ENCODE measurements at regions not wholly inside any gene's neighbourhood (a gene's known extent, or its start where the extent isn't known, plus 50 kb on each side); places are given as distances from the start of the nearest gene placed in this dataset.

DNA sequence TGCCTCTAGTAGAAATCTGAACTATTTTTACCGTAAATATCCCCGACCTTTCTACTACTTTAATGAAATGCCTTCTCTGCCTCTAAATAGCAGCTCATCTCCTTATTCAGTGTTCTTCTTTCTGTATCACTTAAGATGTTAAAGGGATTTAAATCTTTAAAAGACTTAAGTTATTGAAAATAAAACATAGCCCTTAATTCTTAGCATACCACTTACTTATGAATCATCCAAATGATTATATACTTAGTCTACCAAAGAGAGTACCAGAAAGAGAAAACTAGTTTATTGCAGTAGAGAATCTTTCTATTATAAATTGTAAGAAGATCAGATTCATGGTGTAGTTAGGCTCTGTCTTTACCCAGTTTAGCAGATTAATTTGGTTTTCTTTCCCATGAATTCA is 802.0 kb downstream of the TBL1XR1 start:
- no peaks in the 10 kb centered on the region for H3K36me3 ChIP-seq (ENCODE audit: control insufficient read depth in 4 of 4, insufficient read depth in 4 of 4, low read length in 4 of 4)
- 91 to 98% methylated on average over 2 of the region's 2 CpGs for WGBS, 2 donors
- H3K9ac ChIP-seq (ENCODE audit: insufficient read depth in 1 of 2, low read length in 2 of 2): no peak overlapping the region
- H3K4me1 ChIP-seq (ENCODE audit: control insufficient read depth in 5 of 5, insufficient read depth in 5 of 5, low read length in 5 of 5): no peaks in the 10 kb centered on the region
- ATAC-seq (ENCODE audit: insufficient read depth, low FRiP score) (no peak), DNase-seq (no peak)
- TF ChIP-seq, protein P1, sequence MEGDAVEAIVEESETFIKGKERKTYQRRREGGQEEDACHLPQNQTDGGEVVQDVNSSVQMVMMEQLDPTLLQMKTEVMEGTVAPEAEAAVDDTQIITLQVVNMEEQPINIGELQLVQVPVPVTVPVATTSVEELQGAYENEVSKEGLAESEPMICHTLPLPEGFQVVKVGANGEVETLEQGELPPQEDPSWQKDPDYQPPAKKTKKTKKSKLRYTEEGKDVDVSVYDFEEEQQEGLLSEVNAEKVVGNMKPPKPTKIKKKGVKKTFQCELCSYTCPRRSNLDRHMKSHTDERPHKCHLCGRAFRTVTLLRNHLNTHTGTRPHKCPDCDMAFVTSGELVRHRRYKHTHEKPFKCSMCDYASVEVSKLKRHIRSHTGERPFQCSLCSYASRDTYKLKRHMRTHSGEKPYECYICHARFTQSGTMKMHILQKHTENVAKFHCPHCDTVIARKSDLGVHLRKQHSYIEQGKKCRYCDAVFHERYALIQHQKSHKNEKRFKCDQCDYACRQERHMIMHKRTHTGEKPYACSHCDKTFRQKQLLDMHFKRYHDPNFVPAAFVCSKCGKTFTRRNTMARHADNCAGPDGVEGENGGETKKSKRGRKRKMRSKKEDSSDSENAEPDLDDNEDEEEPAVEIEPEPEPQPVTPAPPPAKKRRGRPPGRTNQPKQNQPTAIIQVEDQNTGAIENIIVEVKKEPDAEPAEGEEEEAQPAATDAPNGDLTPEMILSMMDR (IDR thresholded peaks at IDR 0.05; ENCODE audit: control extremely low read depth, extremely low read depth): no peak
- no peaks in the 10 kb centered on the region for H3K27me3 ChIP-seq (ENCODE audit: control insufficient read depth in 3 of 3, insufficient read depth in 3 of 3, low read length in 2 of 3)
- no peak overlapping the region for H3K27ac ChIP-seq (ENCODE audit: low read depth in 1 of 2, low read length in 1 of 2)
- H3K4me3 ChIP-seq: no peak overlapping the region
- peaks cover 0 to 6% (median 0%) of the 10 kb centered on the region in 4 donors for H3K9me3 ChIP-seq (ENCODE audit: control insufficient read depth in 4 of 4, insufficient read depth in 3 of 4, low read length in 3 of 4)

DNA sequence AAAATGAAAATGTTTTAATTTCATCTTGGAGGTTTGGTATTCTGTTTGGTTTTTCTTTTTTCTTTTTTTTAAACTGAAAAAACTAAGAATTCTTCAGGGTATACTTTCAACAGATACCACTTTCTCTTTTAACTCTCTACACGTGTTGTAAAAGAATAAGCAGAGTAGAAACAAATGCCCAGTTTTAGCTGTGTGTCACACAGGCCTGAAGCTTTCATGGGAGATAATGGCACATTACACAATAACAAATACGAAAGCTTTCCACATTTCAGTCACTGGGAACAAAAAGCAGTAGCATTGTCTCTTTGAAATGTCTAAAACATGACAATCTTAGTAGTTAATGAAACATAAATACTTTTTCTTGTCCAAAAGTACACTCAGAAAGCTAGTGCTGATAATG is 818.5 kb downstream of the TBL1XR1 start:
- H3K4me1 ChIP-seq (ENCODE audit: control insufficient read depth in 5 of 5, insufficient read depth in 5 of 5, low read length in 5 of 5): no peaks in the 10 kb centered on the region
- 66 to 75% methylated on average over 2 of the region's 2 CpGs for WGBS, 2 donors

DNA sequence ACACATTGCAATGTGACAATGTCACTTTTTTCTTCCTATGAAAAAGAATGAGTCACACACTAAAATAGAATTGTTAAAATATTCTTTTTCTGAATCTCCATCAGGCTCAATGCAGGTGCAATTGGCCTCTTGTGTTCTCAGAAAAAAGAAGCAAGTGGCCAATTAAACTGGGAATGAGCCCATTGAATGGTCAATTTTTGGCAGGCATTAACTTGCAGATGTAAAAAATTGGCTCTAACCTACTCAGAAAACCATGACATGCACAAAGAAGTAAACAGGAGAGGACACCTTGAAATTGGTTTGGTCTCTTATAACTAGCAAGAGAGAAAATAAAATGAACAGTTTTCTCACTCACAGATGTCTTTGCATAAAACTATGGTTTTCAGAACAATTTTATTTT is 820.8 kb downstream of the TBL1XR1 start:
- no peak overlapping the region for H3K4me3 ChIP-seq
- no peaks in the 10 kb centered on the region for H3K9me3 ChIP-seq (ENCODE audit: control insufficient read depth in 4 of 4, insufficient read depth in 3 of 4, low read length in 3 of 4)
- H3K36me3 ChIP-seq (ENCODE audit: control insufficient read depth in 4 of 4, insufficient read depth in 4 of 4, low read length in 4 of 4): no peaks in the 10 kb centered on the region
- no peak overlapping the region for H3K27ac ChIP-seq (ENCODE audit: low read depth in 1 of 2, low read length in 1 of 2)
- no peaks in the 10 kb centered on the region for H3K27me3 ChIP-seq (ENCODE audit: control insufficient read depth in 3 of 3, insufficient read depth in 3 of 3, low read length in 2 of 3)
- no peak for DNase-seq
- no peak overlapping the region for H3K9ac ChIP-seq (ENCODE audit: insufficient read depth in 1 of 2, low read length in 2 of 2)
- ATAC-seq (ENCODE audit: insufficient read depth, low FRiP score): no peak
- H3K4me1 ChIP-seq (ENCODE audit: control insufficient read depth in 5 of 5, insufficient read depth in 5 of 5, low read length in 5 of 5): no peaks in the 10 kb centered on the region
- TF ChIP-seq, protein P1 (IDR thresholded peaks at IDR 0.05; ENCODE audit: control extremely low read depth, extremely low read depth): no peak

More for the DNA sequence above, 818.5 kb downstream of the TBL1XR1 start:
- ATAC-seq (ENCODE audit: insufficient read depth, low FRiP score) (no peak), DNase-seq (peak in 2 of 3 donors; percentile 5 to 35)
- H3K36me3 ChIP-seq (ENCODE audit: control insufficient read depth in 4 of 4, insufficient read depth in 4 of 4, low read length in 4 of 4): no peaks in the 10 kb centered on the region
- no peak overlapping the region for H3K4me3 ChIP-seq
- H3K27me3 ChIP-seq (ENCODE audit: control insufficient read depth in 3 of 3, insufficient read depth in 3 of 3, low read length in 2 of 3): no peaks in the 10 kb centered on the region
- no peak overlapping the region for H3K9ac ChIP-seq (ENCODE audit: insufficient read depth in 1 of 2, low read length in 2 of 2)
- H3K27ac ChIP-seq (ENCODE audit: low read depth in 1 of 2, low read length in 1 of 2): no peak overlapping the region
- no peaks in the 10 kb centered on the region for H3K9me3 ChIP-seq (ENCODE audit: control insufficient read depth in 4 of 4, insufficient read depth in 3 of 4, low read length in 3 of 4)
- TF ChIP-seq, protein P1 (IDR thresholded peaks at IDR 0.05; ENCODE audit: control extremely low read depth, extremely low read depth): no peak

DNA sequence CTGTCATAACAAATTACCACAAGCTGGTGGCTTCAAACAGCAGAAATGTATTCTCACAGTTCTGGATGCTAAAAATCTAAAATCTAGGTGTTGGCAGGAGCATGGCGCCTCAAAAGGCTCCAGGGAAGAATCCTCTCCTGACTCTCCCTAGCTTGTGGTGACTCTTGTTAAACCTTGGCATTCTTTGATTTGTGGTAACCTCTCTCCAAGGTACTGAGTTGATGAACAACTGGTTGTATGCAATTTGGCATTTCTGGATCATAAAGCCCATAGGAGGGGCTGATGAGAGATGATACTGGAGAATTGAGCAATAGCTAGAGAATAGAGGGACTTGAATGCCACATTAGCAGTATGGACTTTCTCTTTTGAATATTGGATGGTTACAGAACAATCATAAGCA is 821.8 kb downstream of the TBL1XR1 start:
- ATAC-seq (ENCODE audit: insufficient read depth, low FRiP score) (no peak), DNase-seq (no peak)
- TF ChIP-seq, protein P1 (IDR thresholded peaks at IDR 0.05; ENCODE audit: control extremely low read depth, extremely low read depth): no peak
- Histone ChIP-seq H3K9me3 (ENCODE audit: control insufficient read depth in 4 of 4, insufficient read depth in 3 of 4, low read length in 3 of 4) (no peaks in the 10 kb centered on the region), H3K27ac (ENCODE audit: low read depth in 1 of 2, low read length in 1 of 2) (no peak overlapping the region), H3K9ac (ENCODE audit: insufficient read depth in 1 of 2, low read length in 2 of 2) (no peak overlapping the region), H3K4me1 (ENCODE audit: control insufficient read depth in 5 of 5, insufficient read depth in 5 of 5, low read length in 5 of 5) (no peaks in the 10 kb centered on the region), H3K36me3 (ENCODE audit: control insufficient read depth in 4 of 4, insufficient read depth in 4 of 4, low read length in 4 of 4) (no peaks in the 10 kb centered on the region), H3K4me3 (no peak overlapping the region), H3K27me3 (ENCODE audit: control insufficient read depth in 3 of 3, insufficient read depth in 3 of 3, low read length in 2 of 3) (no peaks in the 10 kb centered on the region)
- WGBS, 2 donors: 89% methylated on average over 1 of the region's 1 CpG
